ENCODE measurements at regions not wholly inside any gene's neighbourhood (a gene's known extent, or its start where the extent isn't known, plus 50 kb on each side); places are given as distances from the start of the nearest gene placed in this dataset.
"Not testable (repeated sequence)": the region's sequence is repeated elsewhere in the genome, so short reads cannot be mapped to it uniquely, and the experiment has no call there.

- Histone ChIP-seq H3K9ac (no peak overlapping the region), H3K36me3 (replicated peaks in 1 of 2; ENCODE audit: control insufficient read depth in 1 of 2, insufficient read depth in 2 of 2, low read length in 1 of 2) (no peaks in the 10 kb centered on the region)
These were observed 640.4 kb upstream of the CDH10 start for GRCh38 chr5:25285136-25285535.

GRCh38 chr5:25263507-25263906, 618.7 kb upstream of the CDH10 start:
- H3K9me3 ChIP-seq; H3K9me2 ChIP-seq; H4K20me1 ChIP-seq (ENCODE audit: insufficient read depth); H3K9ac ChIP-seq; H3K4me3 ChIP-seq (ENCODE audit: low read depth in 2 of 2, low read length in 1 of 2); H2AFZ ChIP-seq (ENCODE audit: low read depth); H3K27me3 ChIP-seq (ENCODE audit: insufficient read depth); H3K4me2 ChIP-seq; H3K36me3 ChIP-seq (replicated peaks in 1 of 2; ENCODE audit: control insufficient read depth in 1 of 2, insufficient read depth in 2 of 2, low read length in 1 of 2); H3F3A ChIP-seq (replicated peaks; ENCODE audit: insufficient read depth); H3K4me1 ChIP-seq (ENCODE audit: control insufficient read depth in 1 of 2, insufficient read depth in 2 of 2, low read depth in 1 of 2, low read length in 1 of 2); POLR2A ChIA-PET; H3K27ac ChIP-seq (ENCODE audit: low read depth in 2 of 2, low read length in 1 of 2); H3K79me2 ChIP-seq (ENCODE audit: insufficient read depth); DNase-seq: not testable (repeated sequence)
- 5% methylated on average over 11 of the region's 14 CpGs for WGBS (ENCODE audit: low lambda C conversion rate)
- CTCF ChIA-PET: interaction anchor here (0.5 to 1.8 kb wide), 2 partner anchors 9 to 60 kb away, joined by 3 read pairs; no protein-coding TSS in a partner anchor

More at GRCh38 chr5:25285136-25285535, 640.4 kb upstream of the CDH10 start:
- CTCF ChIA-PET: no interaction called here
- H3K4me3 ChIP-seq (ENCODE audit: low read depth in 2 of 2, low read length in 1 of 2): no peak overlapping the region
- H3K9me3 ChIP-seq: no peaks in the 10 kb centered on the region
- H2AFZ ChIP-seq (ENCODE audit: low read depth): no peak overlapping the region
- H3K27me3 ChIP-seq (ENCODE audit: insufficient read depth): no peaks in the 10 kb centered on the region
- H3K4me2 ChIP-seq: no peak overlapping the region
- TF ChIP-seq CHD2 (IDR thresholded peaks at IDR 0.05; ENCODE audit: low read length, partially characterized antibody) (no peak), MEF2A (IDR thresholded peaks at IDR 0.05; ENCODE audit: borderline replicate concordance, low read depth) (no peak), RXRA (IDR thresholded peaks at IDR 0.05; ENCODE audit: borderline replicate concordance, low read depth) (no peak), JUND (IDR thresholded peaks at IDR 0.05) (no peak), YY1 (IDR thresholded peaks at IDR 0.05; ENCODE audit: low read depth) (no peak), USF1 (IDR thresholded peaks at IDR 0.05; ENCODE audit: borderline replicate concordance, low read depth) (no peak), RFX5 (IDR thresholded peaks at IDR 0.05; ENCODE audit: low read length) (no peak), PBX3 (IDR thresholded peaks at IDR 0.05) (no peak), FOXM1 (IDR thresholded peaks at IDR 0.05; ENCODE audit: low read depth) (no peak), EZH2phosphoT487 (IDR thresholded peaks at IDR 0.05; ENCODE audit: borderline replicate concordance, low read depth) (no peak), POLR2AphosphoS5 (IDR thresholded peaks at IDR 0.05; ENCODE audit: low read depth, low read length) (no peak), TAF1 (IDR thresholded peaks at IDR 0.05; ENCODE audit: borderline replicate concordance, low read depth, low read length) (no peak)
- TF ChIP-seq, protein P1, sequence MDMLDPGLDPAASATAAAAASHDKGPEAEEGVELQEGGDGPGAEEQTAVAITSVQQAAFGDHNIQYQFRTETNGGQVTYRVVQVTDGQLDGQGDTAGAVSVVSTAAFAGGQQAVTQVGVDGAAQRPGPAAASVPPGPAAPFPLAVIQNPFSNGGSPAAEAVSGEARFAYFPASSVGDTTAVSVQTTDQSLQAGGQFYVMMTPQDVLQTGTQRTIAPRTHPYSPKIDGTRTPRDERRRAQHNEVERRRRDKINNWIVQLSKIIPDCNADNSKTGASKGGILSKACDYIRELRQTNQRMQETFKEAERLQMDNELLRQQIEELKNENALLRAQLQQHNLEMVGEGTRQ (IDR thresholded peaks at IDR 0.05; ENCODE audit: borderline replicate concordance, low read depth, low read length): no peak
- no peaks in the 10 kb centered on the region for H3K79me2 ChIP-seq (ENCODE audit: insufficient read depth)
- H4K20me1 ChIP-seq (ENCODE audit: insufficient read depth): no peaks in the 10 kb centered on the region
- POLR2A ChIA-PET: no interaction called here
- no peaks in the 10 kb centered on the region for H3F3A ChIP-seq (replicated peaks; ENCODE audit: insufficient read depth)
- WGBS (ENCODE audit: low lambda C conversion rate): 2% methylated on average over 3 of the region's 3 CpGs
- H3K4me1 ChIP-seq (ENCODE audit: control insufficient read depth in 1 of 2, insufficient read depth in 2 of 2, low read depth in 1 of 2, low read length in 1 of 2): no peaks in the 10 kb centered on the region
- DNase-seq: no peak
- no peak overlapping the region for H3K27ac ChIP-seq (ENCODE audit: low read depth in 2 of 2, low read length in 1 of 2)
- H3K9me2 ChIP-seq: no peaks in the 10 kb centered on the region

Measured in SK-N-SH (cell line).